GM18873 (cell line): ENCODE measurements at regions not wholly inside any gene's neighbourhood (a gene's known extent, or its start where the extent isn't known, plus 50 kb on each side); places are given as distances from the start of the nearest gene placed in this dataset.

Experiments
- ATAC-seq: cut with Tn5 transposase; IDR thresholded peaks from one replicate; pipeline ENCODE4 v1.9.1; 2021; ENCODE audit warnings: mild to moderate bottlenecking, moderate library complexity, moderate number of reproducible peaks; ENCODE audit not compliant: unreplicated experiment, low FRiP score

GRCh38 chr6:139550361-139550760, 175.9 kb upstream of the CITED2 start:
- ATAC-seq: no peak

- no peak for ATAC-seq
Observed at GRCh38 chr6:139549561-139550070, 175.2 kb upstream of the CITED2 start.

GRCh38 chr6:139547804-139548203, 173.4 kb upstream of the CITED2 start:
- ATAC-seq: no peak

- ATAC-seq: no peak
Observed at GRCh38 chr6:139547122-139547776, 172.8 kb upstream of the CITED2 start.

- no peak for ATAC-seq
Observed at GRCh38 chr6:139546106-139546472, 171.6 kb upstream of the CITED2 start.

GRCh38 chr6:139545206-139546105, 171.0 kb upstream of the CITED2 start:
- no peak for ATAC-seq

- ATAC-seq: no peak
Observed at GRCh38 chr6:139544701-139545057, 170.2 kb upstream of the CITED2 start.

- ATAC-seq: no peak
Observed at GRCh38 chr6:139542351-139542750, 167.9 kb upstream of the CITED2 start.

- ATAC-seq: no peak
Observed at GRCh38 chr6:139540894-139541293, 166.4 kb upstream of the CITED2 start.

- ATAC-seq: peak; percentile 61
Observed at GRCh38 chr6:139540276-139540675, 165.8 kb upstream of the CITED2 start.

- peak; percentile 18 for ATAC-seq
Observed at GRCh38 chr6:139539852-139540251, 165.4 kb upstream of the CITED2 start.

GRCh38 chr6:139538366-139538765, 163.9 kb upstream of the CITED2 start:
- no peak for ATAC-seq

- no peak for ATAC-seq
Observed at GRCh38 chr6:139536751-139537617, 162.5 kb upstream of the CITED2 start.

- ATAC-seq: no peak
Observed at GRCh38 chr6:139534472-139535115, 160.1 kb upstream of the CITED2 start.

GRCh38 chr6:139533573-139534471, 159.4 kb upstream of the CITED2 start:
- ATAC-seq: no peak

- ATAC-seq: no peak
Observed at GRCh38 chr6:139533171-139533570, 158.7 kb upstream of the CITED2 start.

GRCh38 chr6:139531148-139532115, 157.0 kb upstream of the CITED2 start:
- ATAC-seq: peak; percentile 44

GRCh38 chr6:139530561-139530960, 156.1 kb upstream of the CITED2 start:
- no peak for ATAC-seq
